ENCODE measurements at regions not wholly inside any gene's neighbourhood (a gene's known extent, or its start where the extent isn't known, plus 50 kb on each side); places are given as distances from the start of the nearest gene placed in this dataset.

GRCh38 chr6:26206868-26207801 lies 119.9 kb downstream of the HFE start:
- 64 to 73% (median 65%) methylated on average over 8 of the region's 8 CpGs for WGBS, 3 donors
- intact Hi-C loops (cut with DNase I), result no loop called here
- Histone ChIP-seq H3K27ac (no peak overlapping the region), H3K4me1 (no peaks in the 10 kb centered on the region), H3K27me3 (ENCODE audit: insufficient read depth in 3 of 3, low read length in 2 of 3) (peaks cover 0 to 74% (median 19%) of the 10 kb centered on the region in 3 donors), H3K36me3 (ENCODE audit: insufficient read depth in 1 of 2, low read depth in 1 of 2) (no peaks in the 10 kb centered on the region), H3K4me3 (no peak overlapping the region), H3K9me3 (no peaks in the 10 kb centered on the region)
- TF ChIP-seq, protein P1, sequence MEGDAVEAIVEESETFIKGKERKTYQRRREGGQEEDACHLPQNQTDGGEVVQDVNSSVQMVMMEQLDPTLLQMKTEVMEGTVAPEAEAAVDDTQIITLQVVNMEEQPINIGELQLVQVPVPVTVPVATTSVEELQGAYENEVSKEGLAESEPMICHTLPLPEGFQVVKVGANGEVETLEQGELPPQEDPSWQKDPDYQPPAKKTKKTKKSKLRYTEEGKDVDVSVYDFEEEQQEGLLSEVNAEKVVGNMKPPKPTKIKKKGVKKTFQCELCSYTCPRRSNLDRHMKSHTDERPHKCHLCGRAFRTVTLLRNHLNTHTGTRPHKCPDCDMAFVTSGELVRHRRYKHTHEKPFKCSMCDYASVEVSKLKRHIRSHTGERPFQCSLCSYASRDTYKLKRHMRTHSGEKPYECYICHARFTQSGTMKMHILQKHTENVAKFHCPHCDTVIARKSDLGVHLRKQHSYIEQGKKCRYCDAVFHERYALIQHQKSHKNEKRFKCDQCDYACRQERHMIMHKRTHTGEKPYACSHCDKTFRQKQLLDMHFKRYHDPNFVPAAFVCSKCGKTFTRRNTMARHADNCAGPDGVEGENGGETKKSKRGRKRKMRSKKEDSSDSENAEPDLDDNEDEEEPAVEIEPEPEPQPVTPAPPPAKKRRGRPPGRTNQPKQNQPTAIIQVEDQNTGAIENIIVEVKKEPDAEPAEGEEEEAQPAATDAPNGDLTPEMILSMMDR (IDR thresholded peaks at IDR 0.05), result no peak
- no peak for ATAC-seq
- no peak for DNase-seq

DNA sequence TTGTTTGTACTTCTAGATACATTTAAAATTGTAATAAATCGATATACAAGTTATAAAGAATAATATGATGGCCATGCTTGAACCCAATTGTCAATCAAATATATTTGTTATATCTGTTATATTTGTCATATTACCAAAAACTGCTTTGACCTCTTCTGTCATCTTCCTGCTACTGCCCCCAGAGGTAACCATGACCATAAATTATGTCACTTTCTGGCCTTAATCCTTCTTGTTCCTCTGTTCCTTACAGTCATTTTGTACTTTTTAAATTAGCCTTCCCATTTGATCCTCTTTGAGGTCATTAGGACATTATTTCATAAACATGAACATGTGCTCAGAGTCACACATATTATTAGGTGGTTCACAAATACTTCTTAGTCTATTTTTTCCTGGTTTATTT lies 124.7 kb downstream of the HFE start:
- no peaks in the 10 kb centered on the region for H3K9me3 ChIP-seq
- H3K27ac ChIP-seq, result no peak overlapping the region
- intact Hi-C loops (cut with DNase I), result no loop called here
- no peaks in the 10 kb centered on the region for H3K36me3 ChIP-seq (ENCODE audit: insufficient read depth in 1 of 2, low read depth in 1 of 2)
- no peak for ATAC-seq
- no peaks in the 10 kb centered on the region for H3K4me1 ChIP-seq
- H3K27me3 ChIP-seq (ENCODE audit: insufficient read depth in 3 of 3, low read length in 2 of 3), result peaks cover 0 to 67% (median 20%) of the 10 kb centered on the region in 3 donors
- TF ChIP-seq, protein P1 (IDR thresholded peaks at IDR 0.05), result no peak
- WGBS, 3 donors, result 50 to 97% (median 95%) methylated on average over 1 of the region's 1 CpG
- no peak overlapping the region for H3K4me3 ChIP-seq
- no peak for DNase-seq

GRCh38 chr6:26213334-26214075 lies 126.3 kb downstream of the HFE start:
- 95 to 96% (median 95%) methylated on average over 2 of the region's 2 CpGs for WGBS, 3 donors
- intact Hi-C loops (cut with DNase I), result no loop called here
- H3K9me3 ChIP-seq, result no peaks in the 10 kb centered on the region
- no peak overlapping the region for H3K4me3 ChIP-seq
- TF ChIP-seq, protein P1 (IDR thresholded peaks at IDR 0.05), result no peak
- H3K36me3 ChIP-seq (ENCODE audit: insufficient read depth in 1 of 2, low read depth in 1 of 2), result no peaks in the 10 kb centered on the region
- H3K27me3 ChIP-seq (ENCODE audit: insufficient read depth in 3 of 3, low read length in 2 of 3), result peaks cover 0 to 68% (median 27%) of the 10 kb centered on the region in 3 donors
- peaks cover 5% of the 10 kb centered on the region for H3K4me1 ChIP-seq
- no peak for ATAC-seq
- no peak overlapping the region for H3K27ac ChIP-seq
- no peak for DNase-seq

GRCh38 chr6:26214803-26215584 lies 127.8 kb downstream of the HFE start:
- peaks cover 0 to 62% (median 28%) of the 10 kb centered on the region in 3 donors for H3K27me3 ChIP-seq (ENCODE audit: insufficient read depth in 3 of 3, low read length in 2 of 3)
- WGBS, 3 donors, result 32 to 38% (median 32%) methylated on average over 32 of the region's 32 CpGs
- TF ChIP-seq, protein P1 (IDR thresholded peaks at IDR 0.05), result no peak
- H3K27ac ChIP-seq, result no peak overlapping the region
- ATAC-seq (no peak), DNase-seq (no peak)
- no peaks in the 10 kb centered on the region for H3K36me3 ChIP-seq (ENCODE audit: insufficient read depth in 1 of 2, low read depth in 1 of 2)
- H3K4me1 ChIP-seq, result peaks cover 5% of the 10 kb centered on the region
- H3K4me3 ChIP-seq, result peak overlapping the region; percentile 67
- no peaks in the 10 kb centered on the region for H3K9me3 ChIP-seq
- intact Hi-C loops (cut with DNase I), result no loop called here

Data from psoas muscle (tissue), 7 donors.